SIG-M5 (cell line): ENCODE measurements at regions not wholly inside any gene's neighbourhood (a gene's known extent, or its start where the extent isn't known, plus 50 kb on each side); places are given as distances from the start of the nearest gene placed in this dataset.

Experiments
- DNase-seq: peaks from one replicate; lab custom pipeline; 2025; lab: John Stamatoyannopoulos, UW

- no peak for DNase-seq
Observed at GRCh38 chr4:123940604-123941003, 544.0 kb downstream of the SPRY1 start.

- no peak for DNase-seq
Observed at GRCh38 chr4:123941306-123941705, 544.7 kb downstream of the SPRY1 start.

- no peak for DNase-seq
Observed at GRCh38 chr4:123943976-123944375, 547.4 kb downstream of the SPRY1 start.

- no peak for DNase-seq
Observed at GRCh38 chr4:123945301-123945700, 548.7 kb downstream of the SPRY1 start.

GRCh38 chr4:123950530-123950929, 553.9 kb downstream of the SPRY1 start:
- DNase-seq: no peak

GRCh38 chr4:123952530-123953274, 556.1 kb downstream of the SPRY1 start:
- DNase-seq: no peak

- DNase-seq: no peak
Observed at GRCh38 chr4:123953566-123953965, 557.0 kb downstream of the SPRY1 start.

GRCh38 chr4:123954220-123954619, 557.6 kb downstream of the SPRY1 start:
- no peak for DNase-seq

- no peak for DNase-seq
Observed at GRCh38 chr4:123955167-123955800, 558.7 kb downstream of the SPRY1 start.

GRCh38 chr4:123956204-123956603, 559.6 kb downstream of the SPRY1 start:
- no peak for DNase-seq

- DNase-seq: no peak
Observed at GRCh38 chr4:123966990-123967769, 570.6 kb downstream of the SPRY1 start.

- DNase-seq: no peak
Observed at GRCh38 chr4:123972031-123972430, 575.4 kb downstream of the SPRY1 start.

- DNase-seq: no peak
Observed at GRCh38 chr4:123974386-123975149, 578.0 kb downstream of the SPRY1 start.

GRCh38 chr4:123976285-123976684, 579.7 kb downstream of the SPRY1 start:
- DNase-seq: no peak

- no peak for DNase-seq
Observed at GRCh38 chr4:123976819-123977218, 580.2 kb downstream of the SPRY1 start.

GRCh38 chr4:123977641-123978081, 581.1 kb downstream of the SPRY1 start:
- DNase-seq: no peak

- no peak for DNase-seq
Observed at GRCh38 chr4:123978637-123979036, 582.0 kb downstream of the SPRY1 start.

- no peak for DNase-seq
Observed at GRCh38 chr4:123980736-123981300, 584.2 kb downstream of the SPRY1 start.

- DNase-seq: no peak
Observed at GRCh38 chr4:123984886-123985285, 588.3 kb downstream of the SPRY1 start.

GRCh38 chr4:123986268-123986798, 589.7 kb downstream of the SPRY1 start:
- no peak for DNase-seq

- DNase-seq: no peak
Observed at GRCh38 chr4:123987408-123987807, 590.8 kb downstream of the SPRY1 start.
